Kidney tubule cell (primary cell): ENCODE measurements at regions not wholly inside any gene's neighbourhood (a gene's known extent, or its start where the extent isn't known, plus 50 kb on each side); places are given as distances from the start of the nearest gene placed in this dataset.

Experiments used
- DNase-seq: peaks from one replicate; pipeline ENCODE4 v3.0.0-alpha.2; 2018; ENCODE audit warnings: low spot score

GRCh38 chr11:122229481-122230384 is 113.7 kb upstream of the BLID start:
- no peak for DNase-seq

GRCh38 chr11:122229078-122229477 is 113.1 kb upstream of the BLID start:
- no peak for DNase-seq

- no peak for DNase-seq
Measured at GRCh38 chr11:122226810-122227379, 110.9 kb upstream of the BLID start.

GRCh38 chr11:122224867-122225266 is 108.9 kb upstream of the BLID start:
- DNase-seq: no peak

GRCh38 chr11:122220321-122220720 is 104.3 kb upstream of the BLID start:
- no peak for DNase-seq

GRCh38 chr11:122219791-122220190 is 103.8 kb upstream of the BLID start:
- DNase-seq: no peak

GRCh38 chr11:122215244-122215992 is 99.4 kb upstream of the BLID start:
- DNase-seq: peak; percentile 53

GRCh38 chr11:122214567-122214966 is 98.6 kb upstream of the BLID start:
- DNase-seq: no peak

GRCh38 chr11:122214080-122214479 is 98.1 kb upstream of the BLID start:
- DNase-seq: no peak

GRCh38 chr11:122213171-122213570 is 97.2 kb upstream of the BLID start:
- DNase-seq: no peak

GRCh38 chr11:122210367-122210997 is 94.5 kb upstream of the BLID start:
- no peak for DNase-seq

GRCh38 chr11:122209619-122210366 is 93.8 kb upstream of the BLID start:
- peak; percentile 17 for DNase-seq

- DNase-seq: no peak
Measured at GRCh38 chr11:122207921-122208764, 92.1 kb upstream of the BLID start.

GRCh38 chr11:122207505-122207904 is 91.5 kb upstream of the BLID start:
- no peak for DNase-seq

- DNase-seq: no peak
Measured at GRCh38 chr11:122205036-122205435, 89.0 kb upstream of the BLID start.

- DNase-seq: no peak
Measured at GRCh38 chr11:122204206-122204605, 88.2 kb upstream of the BLID start.

GRCh38 chr11:122202951-122203456 is 87.0 kb upstream of the BLID start:
- peak; percentile 68 for DNase-seq

- peak; percentile 34 for DNase-seq
Measured at GRCh38 chr11:122202161-122202950, 86.3 kb upstream of the BLID start.

GRCh38 chr11:122201106-122201505 is 85.1 kb upstream of the BLID start:
- DNase-seq: no peak

- no peak for DNase-seq
Measured at GRCh38 chr11:122199661-122200060, 83.6 kb upstream of the BLID start.
